A549 (cell line): ENCODE measurements at regions not wholly inside any gene's neighbourhood (a gene's known extent, or its start where the extent isn't known, plus 50 kb on each side); places are given as distances from the start of the nearest gene placed in this dataset.

Source experiments
- HOXA7 ChIP-seq: fragments of 250-450 bp; sonication (Bioruptor Pico); IDR thresholded peaks from 2 replicates; pipeline ENCODE4 v1.5.0; 2020; ENCODE audit warnings: mild to moderate bottlenecking, moderate library complexity
- POLR2A ChIP-seq: IDR thresholded peaks from 2 replicates; pipeline ENCODE4 v1.6.1; 2012; ENCODE audit warnings: mild to moderate bottlenecking, low read length
- TF ChIP-seq, protein P1 (sequence below): fragments of >200 bp; sonication (Bioruptor Twin); formaldehyde crosslinking; IDR thresholded peaks from 3 replicates; pipeline ENCODE4 v1.5.1; 2016

DNA sequence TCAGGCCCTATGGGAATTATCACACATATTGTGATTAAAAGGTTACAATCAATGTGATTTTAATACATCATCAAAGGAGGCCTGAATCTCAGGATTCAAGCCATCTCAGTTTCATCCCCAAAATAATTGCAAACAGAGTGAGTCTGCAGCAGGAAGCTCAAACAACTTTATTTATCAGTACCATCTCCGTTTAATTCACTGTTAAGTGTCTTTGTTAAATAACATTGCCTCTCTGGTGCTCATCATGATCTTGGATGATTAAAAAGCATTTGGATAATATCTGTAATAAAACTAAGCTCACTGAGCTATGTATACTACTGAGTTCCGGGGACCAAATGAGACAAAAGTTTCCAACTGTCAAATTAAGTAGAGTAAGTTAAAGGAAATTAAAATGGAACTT lies 817.8 kb upstream of the CNTNAP5 start:
- TF ChIP-seq, protein P1, sequence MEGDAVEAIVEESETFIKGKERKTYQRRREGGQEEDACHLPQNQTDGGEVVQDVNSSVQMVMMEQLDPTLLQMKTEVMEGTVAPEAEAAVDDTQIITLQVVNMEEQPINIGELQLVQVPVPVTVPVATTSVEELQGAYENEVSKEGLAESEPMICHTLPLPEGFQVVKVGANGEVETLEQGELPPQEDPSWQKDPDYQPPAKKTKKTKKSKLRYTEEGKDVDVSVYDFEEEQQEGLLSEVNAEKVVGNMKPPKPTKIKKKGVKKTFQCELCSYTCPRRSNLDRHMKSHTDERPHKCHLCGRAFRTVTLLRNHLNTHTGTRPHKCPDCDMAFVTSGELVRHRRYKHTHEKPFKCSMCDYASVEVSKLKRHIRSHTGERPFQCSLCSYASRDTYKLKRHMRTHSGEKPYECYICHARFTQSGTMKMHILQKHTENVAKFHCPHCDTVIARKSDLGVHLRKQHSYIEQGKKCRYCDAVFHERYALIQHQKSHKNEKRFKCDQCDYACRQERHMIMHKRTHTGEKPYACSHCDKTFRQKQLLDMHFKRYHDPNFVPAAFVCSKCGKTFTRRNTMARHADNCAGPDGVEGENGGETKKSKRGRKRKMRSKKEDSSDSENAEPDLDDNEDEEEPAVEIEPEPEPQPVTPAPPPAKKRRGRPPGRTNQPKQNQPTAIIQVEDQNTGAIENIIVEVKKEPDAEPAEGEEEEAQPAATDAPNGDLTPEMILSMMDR = no peak
- no peak for TF ChIP-seq POLR2A
- TF ChIP-seq HOXA7 = no peak
